SU-DHL-6 (cell line): ENCODE measurements at regions not wholly inside any gene's neighbourhood (a gene's known extent, or its start where the extent isn't known, plus 50 kb on each side); places are given as distances from the start of the nearest gene placed in this dataset.

Source experiments
- H2AFZ ChIP-seq: fragments of 200-600 bp; sonication (generic); 2 replicates; pipeline ENCODE4 v1.6.1; 2014; ENCODE audit warnings: low read depth, mild to moderate bottlenecking, moderate library complexity, mixed read lengths, antibody characterized with exemption, low read length; ENCODE audit not compliant: severe bottlenecking
- H3F3A ChIP-seq: fragments of 200-600 bp; shearing (Covaris generic); 2 replicates; pipeline ENCODE4 v1.6.0; 2016; ENCODE audit warnings: antibody characterized with exemption, mild to moderate bottlenecking; ENCODE audit not compliant: insufficient read depth
- H3K27ac ChIP-seq: fragments of 200-600 bp; sonication (generic); 2 replicates; pipeline ENCODE4 v1.5.1; 2016; ENCODE audit warnings: low read depth, mild to moderate bottlenecking, low read length, moderate library complexity, mixed read lengths
- H3K27me3 ChIP-seq: fragments of 200-600 bp; sonication (generic), shearing (Covaris generic); 2 replicates; pipeline ENCODE4 v1.6.0; 2014; ENCODE audit warnings: mild to moderate bottlenecking, low read length
- H3K36me3 ChIP-seq: fragments of 200-600 bp; sonication (generic); 2 replicates; pipeline ENCODE4 v1.6.1; 2014; ENCODE audit warnings: mild to moderate bottlenecking, low read length, mixed read lengths
- H3K4me2 ChIP-seq: fragments of 300-600, 200-600 bp; shearing (Covaris generic), sonication (generic); 2 replicates; pipeline ENCODE4 v1.6.0; 2014; ENCODE audit warnings: low read length, low read depth, mild to moderate bottlenecking; ENCODE audit not compliant: poor library complexity, severe bottlenecking
- H3K4me3 ChIP-seq: fragments of 200-600 bp; sonication (generic); 2 replicates; pipeline ENCODE4 v1.5.1; 2014; ENCODE audit warnings: antibody characterized with exemption, low read length, mild to moderate bottlenecking, mixed read lengths; ENCODE audit not compliant: insufficient read depth, poor library complexity, severe bottlenecking
- H3K79me2 ChIP-seq: fragments of 200-600 bp; sonication (generic); 2 replicates; pipeline ENCODE4 v1.6.1; 2014; ENCODE audit warnings: mild to moderate bottlenecking, low read length, moderate library complexity; ENCODE audit not compliant: insufficient read depth
- H3K9ac ChIP-seq: fragments of 200-600 bp; sonication (generic); 2 replicates; pipeline ENCODE4 v1.7.0; 2014; ENCODE audit warnings: mild to moderate bottlenecking, low read length
- H3K9me2 ChIP-seq: fragments of 200-600 bp; sonication (generic); replicated peaks from 2 replicates; pipeline ENCODE4 v1.6.1; 2014; ENCODE audit warnings: low read length; ENCODE audit not compliant: insufficient read depth
- H3K9me3 ChIP-seq: fragments of 200-600 bp; sonication (generic); 2 replicates; pipeline ENCODE4 v1.6.1; 2014; ENCODE audit warnings: low read length, mixed read lengths; ENCODE audit not compliant: insufficient read depth
- H4K20me1 ChIP-seq: fragments of 200-600 bp; sonication (generic); 2 replicates; pipeline ENCODE4 v1.6.1; 2014; ENCODE audit warnings: low read depth, mild to moderate bottlenecking, antibody characterized with exemption, low read length, moderate library complexity, mixed read lengths
- CTCF ChIP-seq: fragments of 200-600 bp; sonication (generic); IDR thresholded peaks from one replicate; pipeline ENCODE4 v1.5.1; 2017; ENCODE audit warnings: antibody characterized with exemption, mild to moderate bottlenecking, low read length, moderate library complexity; ENCODE audit not compliant: insufficient read depth, poor library complexity, severe bottlenecking
- EZH2phosphoT487 ChIP-seq: fragments of 200-600 bp; sonication (generic), shearing (Covaris generic); conservative IDR thresholded peaks from 2 replicates; pipeline ENCODE4 v1.6.1; 2018; ENCODE audit warnings: mild to moderate bottlenecking, antibody characterized with exemption, low read length, moderate library complexity, mixed read lengths

- Histone ChIP-seq H3K4me2 (no peak overlapping the region), H3K27me3 (no peaks in the 10 kb centered on the region), H3K9me2 (no peaks in the 10 kb centered on the region), H3F3A (no peaks in the 10 kb centered on the region), H3K36me3 (no peaks in the 10 kb centered on the region), H3K9me3 (no peaks in the 10 kb centered on the region), H3K79me2 (no peaks in the 10 kb centered on the region), H2AFZ (no peak overlapping the region), H3K9ac (no peak overlapping the region), H4K20me1 (no peaks in the 10 kb centered on the region), H3K27ac (no peak overlapping the region), H3K4me3 (no peak overlapping the region)
- TF ChIP-seq EZH2phosphoT487 (no peak), CTCF (no peak)
These were observed 204.3 kb downstream of the URI1 start for GRCh38 chr19:30146346-30146745.

- no peak for TF ChIP-seq CTCF
- no peak for TF ChIP-seq EZH2phosphoT487
- Histone ChIP-seq H3K9ac (no peak overlapping the region), H3K79me2 (no peaks in the 10 kb centered on the region), H3K36me3 (no peaks in the 10 kb centered on the region), H3K27ac (no peak overlapping the region), H3K27me3 (no peaks in the 10 kb centered on the region), H3K4me3 (no peak overlapping the region), H3K4me2 (no peak overlapping the region), H3K9me3 (no peaks in the 10 kb centered on the region), H2AFZ (no peak overlapping the region), H3F3A (no peaks in the 10 kb centered on the region), H3K9me2 (no peaks in the 10 kb centered on the region), H4K20me1 (no peaks in the 10 kb centered on the region)
These were observed 206.2 kb downstream of the URI1 start for GRCh38 chr19:30148039-30148790.

GRCh38 chr19:30148803-30149202 lies 206.8 kb downstream of the URI1 start:
- Histone ChIP-seq H3K27me3 (no peaks in the 10 kb centered on the region), H3K9me3 (no peaks in the 10 kb centered on the region), H2AFZ (no peak overlapping the region)

More at GRCh38 chr19:30148803-30149202, 206.8 kb downstream of the URI1 start:
- Histone ChIP-seq H3F3A (no peaks in the 10 kb centered on the region), H3K9ac (no peak overlapping the region), H3K36me3 (no peaks in the 10 kb centered on the region), H4K20me1 (no peaks in the 10 kb centered on the region), H3K9me2 (no peaks in the 10 kb centered on the region), H3K4me2 (no peak overlapping the region), H3K4me3 (no peak overlapping the region), H3K27ac (no peak overlapping the region), H3K79me2 (no peaks in the 10 kb centered on the region)
- TF ChIP-seq EZH2phosphoT487 = no peak
- TF ChIP-seq CTCF = no peak
